ENCODE measurements at regions not wholly inside any gene's neighbourhood (a gene's known extent, or its start where the extent isn't known, plus 50 kb on each side); places are given as distances from the start of the nearest gene placed in this dataset.

DNA sequence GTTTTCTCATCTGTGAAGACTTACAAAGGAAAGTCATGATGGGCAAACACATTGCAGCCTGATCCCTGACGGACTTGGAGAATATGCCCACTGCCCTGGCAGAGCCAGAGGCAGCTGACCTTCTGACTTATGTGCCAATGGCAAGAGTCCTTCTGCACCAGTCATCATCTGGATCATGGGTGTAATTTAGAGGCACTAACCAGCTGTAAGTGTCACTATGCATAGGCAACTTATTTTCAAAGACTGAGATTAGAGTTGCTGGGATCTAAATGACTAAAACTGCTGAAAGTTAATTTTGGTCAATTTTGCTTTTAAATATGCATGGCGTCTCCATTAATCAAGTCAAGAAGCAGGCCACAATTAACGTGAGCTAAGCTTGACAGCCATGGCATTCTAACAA, 261.2 kb downstream of the BCL11A start:
- WGBS, 2 donors (ENCODE audit: low coverage in 1 of 2), result 80 to 83% methylated on average over 2 to 3 of the region's 3 CpGs
- Histone ChIP-seq H3K36me3 (no peaks in the 10 kb centered on the region), H3K9me3 (no peaks in the 10 kb centered on the region), H3K4me3 (no peak overlapping the region), H3K27me3 (no peaks in the 10 kb centered on the region), H3K27ac (no peak overlapping the region), H3K4me1 (no peaks in the 10 kb centered on the region)
- no peak for DNase-seq
- in situ Hi-C loops (cut with MboI; ENCODE audit: low pct_ligation_motif_present in 1 of 4, low pct_unique_long_range_greater_than_20kb in 1 of 4, low sequenced_read_pairs in 3 of 4), result no loop called here
- intact Hi-C loops (cut with DNase I; ENCODE audit: low total_unique reads), result no loop called here
- no peak for TF ChIP-seq EP300 (IDR thresholded peaks at IDR 0.05; ENCODE audit: low read depth)
- no peak for TF ChIP-seq POLR2AphosphoS5 (IDR thresholded peaks at IDR 0.05)

- 53 to 56% methylated on average over 2 of the region's 2 CpGs for WGBS, 2 donors (ENCODE audit: low coverage in 1 of 2)
- DNase-seq, result no peak
Measured at GRCh38 chr2:60290509-60290908, 262.9 kb downstream of the BCL11A start.

GRCh38 chr2:60285626-60286316, 267.7 kb downstream of the BCL11A start:
- 77% methylated on average over 5 of the region's 5 CpGs; no CpG with 5 or more reads in 1 of the 2 donors for WGBS, 2 donors (ENCODE audit: low coverage in 1 of 2)

More at GRCh38 chr2:60290509-60290908, 262.9 kb downstream of the BCL11A start:
- Histone ChIP-seq H3K4me1 (no peaks in the 10 kb centered on the region), H3K27ac (no peak overlapping the region), H3K27me3 (no peaks in the 10 kb centered on the region), H3K4me3 (no peak overlapping the region), H3K9me3 (no peaks in the 10 kb centered on the region), H3K36me3 (no peaks in the 10 kb centered on the region)
- TF ChIP-seq POLR2A (IDR thresholded peaks at IDR 0.05), result no peak
- TF ChIP-seq, protein P1, sequence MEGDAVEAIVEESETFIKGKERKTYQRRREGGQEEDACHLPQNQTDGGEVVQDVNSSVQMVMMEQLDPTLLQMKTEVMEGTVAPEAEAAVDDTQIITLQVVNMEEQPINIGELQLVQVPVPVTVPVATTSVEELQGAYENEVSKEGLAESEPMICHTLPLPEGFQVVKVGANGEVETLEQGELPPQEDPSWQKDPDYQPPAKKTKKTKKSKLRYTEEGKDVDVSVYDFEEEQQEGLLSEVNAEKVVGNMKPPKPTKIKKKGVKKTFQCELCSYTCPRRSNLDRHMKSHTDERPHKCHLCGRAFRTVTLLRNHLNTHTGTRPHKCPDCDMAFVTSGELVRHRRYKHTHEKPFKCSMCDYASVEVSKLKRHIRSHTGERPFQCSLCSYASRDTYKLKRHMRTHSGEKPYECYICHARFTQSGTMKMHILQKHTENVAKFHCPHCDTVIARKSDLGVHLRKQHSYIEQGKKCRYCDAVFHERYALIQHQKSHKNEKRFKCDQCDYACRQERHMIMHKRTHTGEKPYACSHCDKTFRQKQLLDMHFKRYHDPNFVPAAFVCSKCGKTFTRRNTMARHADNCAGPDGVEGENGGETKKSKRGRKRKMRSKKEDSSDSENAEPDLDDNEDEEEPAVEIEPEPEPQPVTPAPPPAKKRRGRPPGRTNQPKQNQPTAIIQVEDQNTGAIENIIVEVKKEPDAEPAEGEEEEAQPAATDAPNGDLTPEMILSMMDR (IDR thresholded peaks at IDR 0.05), result no peak
- no peak for TF ChIP-seq EP300 (IDR thresholded peaks at IDR 0.05; ENCODE audit: low read depth)
- no peak for TF ChIP-seq POLR2AphosphoS5 (IDR thresholded peaks at IDR 0.05)
- intact Hi-C loops (cut with DNase I; ENCODE audit: low total_unique reads) (no loop called here), in situ Hi-C loops (cut with MboI; ENCODE audit: low pct_ligation_motif_present in 1 of 4, low pct_unique_long_range_greater_than_20kb in 1 of 4, low sequenced_read_pairs in 3 of 4) (no loop called here)

DNA sequence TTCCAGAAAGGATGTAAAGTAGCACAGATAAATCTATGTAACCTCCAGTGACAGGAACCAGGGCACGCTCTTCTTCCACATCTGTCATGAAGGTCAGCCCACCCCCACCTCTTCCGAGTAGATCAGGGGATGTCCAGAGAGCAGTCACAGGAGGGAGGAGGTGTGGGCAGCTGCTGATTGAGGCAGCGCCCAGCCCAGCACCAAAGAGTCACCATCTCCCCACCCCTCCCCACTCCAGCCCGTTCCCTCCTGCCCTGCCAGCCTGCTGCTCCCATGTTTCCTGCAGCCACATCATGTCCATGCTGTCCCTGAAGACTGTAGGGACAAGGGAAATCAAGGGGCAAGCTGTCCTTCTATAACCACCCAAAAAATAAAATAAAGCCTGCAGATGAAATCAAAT, 269.8 kb downstream of the BCL11A start:
- no peaks in the 10 kb centered on the region for H3K9me3 ChIP-seq
- no peak overlapping the region for H3K27ac ChIP-seq
- in situ Hi-C loops (cut with MboI; ENCODE audit: low pct_ligation_motif_present in 1 of 4, low pct_unique_long_range_greater_than_20kb in 1 of 4, low sequenced_read_pairs in 3 of 4) (no loop called here), intact Hi-C loops (cut with DNase I; ENCODE audit: low total_unique reads) (no loop called here)
- DNase-seq, result no peak
- H3K4me1 ChIP-seq, result no peaks in the 10 kb centered on the region
- no peak overlapping the region for H3K4me3 ChIP-seq
- 64% methylated on average over 4 of the region's 4 CpGs; no CpG with 5 or more reads in 1 of the 2 donors for WGBS, 2 donors (ENCODE audit: low coverage in 1 of 2)
- TF ChIP-seq, protein P1 (IDR thresholded peaks at IDR 0.05), result no peak
- TF ChIP-seq POLR2A (IDR thresholded peaks at IDR 0.05) (no peak), POLR2AphosphoS5 (IDR thresholded peaks at IDR 0.05) (no peak), EP300 (IDR thresholded peaks at IDR 0.05; ENCODE audit: low read depth) (no peak)
- no peaks in the 10 kb centered on the region for H3K36me3 ChIP-seq
- no peaks in the 10 kb centered on the region for H3K27me3 ChIP-seq

More at GRCh38 chr2:60285626-60286316, 267.7 kb downstream of the BCL11A start:
- TF ChIP-seq EP300 (IDR thresholded peaks at IDR 0.05; ENCODE audit: low read depth) (no peak), POLR2AphosphoS5 (IDR thresholded peaks at IDR 0.05) (no peak)
- H3K4me3 ChIP-seq, result no peak overlapping the region
- no peak for DNase-seq
- in situ Hi-C loops (cut with MboI; ENCODE audit: low pct_ligation_motif_present in 1 of 4, low pct_unique_long_range_greater_than_20kb in 1 of 4, low sequenced_read_pairs in 3 of 4) (no loop called here), intact Hi-C loops (cut with DNase I; ENCODE audit: low total_unique reads) (no loop called here)
- no peak overlapping the region for H3K27ac ChIP-seq
- no peaks in the 10 kb centered on the region for H3K36me3 ChIP-seq
- H3K4me1 ChIP-seq, result no peaks in the 10 kb centered on the region
- no peaks in the 10 kb centered on the region for H3K9me3 ChIP-seq
- no peaks in the 10 kb centered on the region for H3K27me3 ChIP-seq

DNA sequence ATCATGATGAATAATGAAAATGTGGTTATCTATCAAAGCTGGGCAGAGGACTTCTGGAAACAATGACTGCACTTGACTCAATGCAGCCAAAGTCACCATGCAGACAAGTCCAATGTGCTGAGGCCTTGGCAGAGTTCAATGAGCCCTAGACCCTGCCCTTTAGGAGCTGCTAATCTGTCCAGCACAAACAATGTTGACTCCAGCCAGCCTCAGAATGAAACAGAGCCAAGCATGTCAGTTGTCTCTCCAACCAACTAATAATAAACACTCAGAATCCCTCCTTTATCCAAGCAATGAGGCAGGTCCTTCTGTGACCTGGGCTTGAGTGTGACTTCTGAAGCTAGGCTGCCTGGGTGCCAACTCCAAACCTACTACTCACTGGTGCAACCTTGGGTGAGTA, 270.6 kb downstream of the BCL11A start:
- Histone ChIP-seq H3K9me3 (no peaks in the 10 kb centered on the region), H3K4me1 (no peaks in the 10 kb centered on the region), H3K27ac (no peak overlapping the region), H3K27me3 (no peaks in the 10 kb centered on the region), H3K4me3 (no peak overlapping the region), H3K36me3 (no peaks in the 10 kb centered on the region)
- intact Hi-C loops (cut with DNase I; ENCODE audit: low total_unique reads), result no loop called here
- in situ Hi-C loops (cut with MboI; ENCODE audit: low pct_ligation_motif_present in 1 of 4, low pct_unique_long_range_greater_than_20kb in 1 of 4, low sequenced_read_pairs in 3 of 4), result no loop called here
- DNase-seq, result no peak
- TF ChIP-seq, protein P1 (IDR thresholded peaks at IDR 0.05), result no peak
- TF ChIP-seq POLR2AphosphoS5 (IDR thresholded peaks at IDR 0.05) (no peak), EP300 (IDR thresholded peaks at IDR 0.05; ENCODE audit: low read depth) (no peak), POLR2A (IDR thresholded peaks at IDR 0.05) (no peak)

Measured in transverse colon (tissue), 4 donors.